Immature natural killer cell (primary cell): ENCODE measurements at regions not wholly inside any gene's neighbourhood (a gene's known extent, or its start where the extent isn't known, plus 50 kb on each side); places are given as distances from the start of the nearest gene placed in this dataset.

ENCODE experiments used
- DNase-seq, 3 donors: peaks; one replicate each; pipeline ENCODE4 v3.0.0; 2022; ENCODE audit warnings: mixed read lengths in 1 of 3
- H3K27ac Mint-ChIP-seq, 6 donors: one replicate each; pipeline ENCODE4 v1.8.0; 2020; ENCODE audit warnings: mixed read lengths in 6 of 6, mild to moderate bottlenecking in 5 of 6, inconsistent platforms in 4 of 6, moderate library complexity in 3 of 6
- H3K27me3 Mint-ChIP-seq, 3 donors: one replicate each; pipeline ENCODE4 v1.8.0; 2020 to 2021; ENCODE audit warnings: low read depth in 3 of 3, mild to moderate bottlenecking in 3 of 3, mixed read lengths in 3 of 3, moderate library complexity in 3 of 3, inconsistent platforms in 1 of 3
- H3K36me3 Mint-ChIP-seq, 3 donors: one replicate each; pipeline ENCODE4 v1.8.0; 2020; ENCODE audit warnings: mixed read lengths in 3 of 3, inconsistent platforms in 2 of 3, mild to moderate bottlenecking in 2 of 3
- H3K4me1 Mint-ChIP-seq, 2 donors: one replicate each; pipeline ENCODE4 v1.8.0; 2020; ENCODE audit warnings: inconsistent platforms in 2 of 2, mild to moderate bottlenecking in 2 of 2, mixed read lengths in 2 of 2, moderate library complexity in 1 of 2
- H3K4me3 Mint-ChIP-seq, 5 donors: one replicate each; pipeline ENCODE4 v1.8.0; 2020; ENCODE audit warnings: mild to moderate bottlenecking in 5 of 5, mixed read lengths in 5 of 5, inconsistent platforms in 3 of 5, moderate library complexity in 3 of 5
- H3K9me3 Mint-ChIP-seq, 6 donors: one replicate each; pipeline ENCODE4 v1.8.0; 2020; ENCODE audit warnings: mild to moderate bottlenecking in 6 of 6, mixed read lengths in 6 of 6, inconsistent platforms in 4 of 6, moderate library complexity in 3 of 6

- peaks cover 0 to 4% (median 0%) of the 10 kb centered on the region in 3 donors for H3K27me3 Mint-ChIP-seq
- peak in 2 of 3 donors; percentile 1 to 12 for DNase-seq
- no peak overlapping the region for H3K27ac Mint-ChIP-seq
- H3K4me1 Mint-ChIP-seq = peaks cover 0 to 13% of the 10 kb centered on the region in 2 donors
- H3K36me3 Mint-ChIP-seq = peaks cover 0 to 3% (median 0%) of the 10 kb centered on the region in 3 donors
- no peak overlapping the region for H3K4me3 Mint-ChIP-seq
- peaks cover 0 to 13% (median 0%) of the 10 kb centered on the region in 6 donors for H3K9me3 Mint-ChIP-seq
These were observed 425.8 kb downstream of the ARAP2 start for GRCh38 chr4:35818520-35818919.

GRCh38 chr4:35820003-35820402 lies 424.3 kb downstream of the ARAP2 start:
- Mint-ChIP-seq H3K27ac (no peak overlapping the region), H3K4me3 (no peak overlapping the region), H3K27me3 (peaks cover 0 to 4% (median 2%) of the 10 kb centered on the region in 3 donors), H3K4me1 (peaks cover 0 to 13% of the 10 kb centered on the region in 2 donors), H3K36me3 (peaks cover 0 to 3% (median 0%) of the 10 kb centered on the region in 3 donors), H3K9me3 (peaks cover 0 to 11% (median 0%) of the 10 kb centered on the region in 6 donors)
- DNase-seq = no peak

DNA sequence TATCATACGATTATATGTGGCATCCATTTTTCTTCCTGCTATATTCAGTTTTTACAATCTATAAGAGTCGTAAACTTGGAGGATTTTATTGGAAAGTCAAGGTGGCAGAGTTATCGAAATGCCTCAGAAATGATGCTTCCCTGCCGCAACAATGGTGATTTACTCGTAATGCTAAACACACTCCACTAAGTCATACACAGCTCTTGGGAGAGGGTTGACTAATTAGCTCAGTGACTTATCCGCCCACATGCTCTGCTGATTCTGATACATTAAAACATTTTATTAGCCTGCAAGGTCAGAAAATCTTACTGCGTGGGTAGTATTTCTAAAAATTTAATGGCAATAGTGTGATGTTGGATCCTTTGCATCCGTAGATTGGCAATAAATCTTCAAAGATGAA lies 420.1 kb downstream of the ARAP2 start:
- Mint-ChIP-seq H3K4me1 (peaks cover 0 to under 1% of the 10 kb centered on the region in 2 donors), H3K27ac (no peak overlapping the region), H3K36me3 (peaks cover 0 to 3% (median 0%) of the 10 kb centered on the region in 3 donors), H3K27me3 (peaks cover 0 to 5% (median 2%) of the 10 kb centered on the region in 3 donors), H3K4me3 (no peak overlapping the region), H3K9me3 (peaks cover 0 to 8% (median 0%) of the 10 kb centered on the region in 6 donors)
- DNase-seq = no peak

DNA sequence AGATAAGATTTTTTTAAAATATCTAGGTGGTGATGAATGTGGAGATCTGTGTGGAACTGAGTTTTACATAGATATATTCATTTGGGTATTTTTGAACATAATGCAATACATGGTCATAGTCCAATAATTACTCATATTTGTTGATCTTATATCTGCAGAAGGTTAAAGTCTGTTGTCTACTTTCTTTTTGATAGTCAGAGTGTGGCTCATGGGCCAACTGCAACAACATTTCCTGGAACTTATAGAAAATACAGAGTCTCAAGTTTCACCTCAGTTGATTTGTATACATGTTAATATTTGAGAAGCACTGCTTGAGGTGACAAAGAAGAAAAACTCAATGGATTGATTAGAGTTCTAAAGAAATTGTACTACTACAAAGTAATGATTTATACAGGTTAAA lies 408.4 kb downstream of the ARAP2 start:
- Mint-ChIP-seq H3K27me3 (peaks cover 0 to 3% (median 0%) of the 10 kb centered on the region in 3 donors), H3K36me3 (no peaks in the 10 kb centered on the region), H3K27ac (no peak overlapping the region), H3K9me3 (peaks cover 0 to 10% (median 2%) of the 10 kb centered on the region in 6 donors), H3K4me3 (no peak overlapping the region), H3K4me1 (no peaks in the 10 kb centered on the region)
- DNase-seq = no peak

GRCh38 chr4:35836596-35836995 lies 407.7 kb downstream of the ARAP2 start:
- no peak overlapping the region for H3K27ac Mint-ChIP-seq
- H3K4me3 Mint-ChIP-seq = no peak overlapping the region
- H3K36me3 Mint-ChIP-seq = no peaks in the 10 kb centered on the region

DNA sequence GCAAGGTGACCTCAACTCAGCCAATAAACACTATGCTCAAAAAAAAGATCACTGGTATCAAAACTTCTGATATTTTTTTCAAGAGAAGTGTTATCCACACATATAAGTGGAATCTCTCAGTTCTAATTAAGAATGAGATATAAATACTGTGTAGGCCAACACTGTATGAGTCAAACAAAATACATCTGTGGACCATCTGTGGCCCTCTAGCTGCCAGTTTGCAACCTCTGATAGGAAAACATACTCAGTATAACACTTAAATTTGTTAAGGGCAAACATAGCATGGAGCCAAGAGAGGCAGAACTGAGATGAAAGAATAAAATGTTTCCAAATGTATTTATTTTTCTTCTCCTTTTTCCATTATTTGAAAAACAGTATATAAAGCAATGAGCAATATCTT lies 377.3 kb downstream of the ARAP2 start:
- Mint-ChIP-seq H3K4me3 (no peak overlapping the region), H3K4me1 (peaks cover under 1 to 2% of the 10 kb centered on the region in 2 donors), H3K36me3 (no peaks in the 10 kb centered on the region), H3K27ac (no peak overlapping the region), H3K27me3 (peaks cover 0 to 2% (median 0%) of the 10 kb centered on the region in 3 donors), H3K9me3 (peaks cover 0 to 5% (median under 1%) of the 10 kb centered on the region in 6 donors)
- DNase-seq = no peak

More at GRCh38 chr4:35836596-35836995, 407.7 kb downstream of the ARAP2 start:
- Mint-ChIP-seq H3K9me3 (peaks cover 0 to 9% (median 2%) of the 10 kb centered on the region in 6 donors), H3K27me3 (peaks cover 0 to 3% (median 0%) of the 10 kb centered on the region in 3 donors), H3K4me1 (no peaks in the 10 kb centered on the region)
- no peak for DNase-seq

DNA sequence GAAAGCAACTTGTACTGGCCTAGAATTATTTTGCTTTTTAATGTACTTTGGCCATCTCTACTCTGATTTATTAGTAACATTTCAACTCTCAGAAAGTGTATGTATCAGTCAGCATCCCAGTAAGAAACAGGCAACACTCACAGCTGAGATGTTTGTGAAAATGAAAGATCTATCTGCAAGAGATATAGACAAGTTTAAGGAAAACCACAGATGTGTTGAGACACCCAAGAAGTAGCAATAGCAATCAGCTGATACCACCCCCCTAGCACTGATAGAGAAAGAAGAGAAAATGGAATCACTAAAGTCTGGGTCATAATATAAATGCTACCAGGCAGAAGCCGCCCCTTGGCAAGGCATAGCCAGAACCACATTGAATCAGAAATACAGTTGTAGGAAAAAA lies 372.0 kb downstream of the ARAP2 start:
- peak overlapping the region in 4 of 5 donors; percentile 12 to 69 (median 53) for H3K4me3 Mint-ChIP-seq
- H3K27ac Mint-ChIP-seq = peak overlapping the region in 5 of 6 donors; percentile 43 to 84 (median 50)
- DNase-seq = peak in 1 of 3 donors; percentile 3
- H3K27me3 Mint-ChIP-seq = peaks cover 0 to 3% (median 2%) of the 10 kb centered on the region in 3 donors
- H3K36me3 Mint-ChIP-seq = no peaks in the 10 kb centered on the region
- peaks cover 0 to 3% (median under 1%) of the 10 kb centered on the region in 6 donors for H3K9me3 Mint-ChIP-seq
- H3K4me1 Mint-ChIP-seq = peaks cover 7 to 22% of the 10 kb centered on the region in 2 donors

DNA sequence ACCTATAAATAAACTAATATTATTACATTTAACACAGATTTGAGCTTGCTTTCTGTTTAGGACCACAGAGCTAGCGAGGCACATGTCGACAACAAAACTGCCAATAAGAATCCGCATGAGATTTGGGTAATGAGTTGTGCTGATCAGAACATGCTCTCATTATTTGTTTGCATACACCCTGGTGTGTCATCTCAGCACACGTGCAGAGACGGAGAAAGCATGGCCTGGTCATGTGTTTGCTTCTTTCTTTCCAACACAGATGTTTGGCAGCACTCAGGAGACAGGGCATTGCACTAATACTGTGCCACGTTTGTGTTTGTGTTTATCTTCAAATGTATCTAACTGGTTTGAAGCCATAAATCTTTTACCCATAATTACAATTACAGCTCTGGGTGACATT lies 364.8 kb downstream of the ARAP2 start:
- Mint-ChIP-seq H3K4me1 (peaks cover 0 to 2% of the 10 kb centered on the region in 2 donors), H3K27me3 (peaks cover 0 to 8% (median 2%) of the 10 kb centered on the region in 3 donors), H3K9me3 (peaks cover 0 to 2% (median 0%) of the 10 kb centered on the region in 6 donors), H3K4me3 (no peak overlapping the region), H3K36me3 (no peaks in the 10 kb centered on the region), H3K27ac (no peak overlapping the region)
- no peak for DNase-seq

DNA sequence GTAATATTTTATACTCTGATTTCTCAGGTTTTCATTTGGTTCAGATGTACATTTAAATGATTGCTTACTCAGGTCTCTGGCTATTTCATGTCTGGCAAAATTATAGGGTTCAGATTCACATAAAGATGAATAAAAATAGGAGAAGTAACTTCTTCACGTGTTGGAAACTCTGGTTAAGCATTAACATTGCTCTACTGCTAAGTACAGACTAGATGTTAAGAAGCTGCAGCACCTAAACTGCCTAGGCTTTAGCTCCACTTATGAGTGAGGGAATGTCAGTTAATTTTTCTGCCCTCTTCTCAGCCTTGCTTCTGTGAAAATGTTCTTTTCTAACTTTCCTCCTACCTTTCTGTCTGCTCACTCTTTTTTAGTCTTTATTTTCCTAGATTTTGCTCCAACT lies 361.2 kb downstream of the ARAP2 start:
- Mint-ChIP-seq H3K27me3 (peaks cover 0 to 11% (median 4%) of the 10 kb centered on the region in 3 donors), H3K9me3 (peaks cover 0 to 2% (median 0%) of the 10 kb centered on the region in 6 donors), H3K4me1 (no peaks in the 10 kb centered on the region), H3K36me3 (peaks cover 0 to 4% (median 0%) of the 10 kb centered on the region in 3 donors), H3K4me3 (no peak overlapping the region), H3K27ac (no peak overlapping the region)
- DNase-seq = no peak

DNA sequence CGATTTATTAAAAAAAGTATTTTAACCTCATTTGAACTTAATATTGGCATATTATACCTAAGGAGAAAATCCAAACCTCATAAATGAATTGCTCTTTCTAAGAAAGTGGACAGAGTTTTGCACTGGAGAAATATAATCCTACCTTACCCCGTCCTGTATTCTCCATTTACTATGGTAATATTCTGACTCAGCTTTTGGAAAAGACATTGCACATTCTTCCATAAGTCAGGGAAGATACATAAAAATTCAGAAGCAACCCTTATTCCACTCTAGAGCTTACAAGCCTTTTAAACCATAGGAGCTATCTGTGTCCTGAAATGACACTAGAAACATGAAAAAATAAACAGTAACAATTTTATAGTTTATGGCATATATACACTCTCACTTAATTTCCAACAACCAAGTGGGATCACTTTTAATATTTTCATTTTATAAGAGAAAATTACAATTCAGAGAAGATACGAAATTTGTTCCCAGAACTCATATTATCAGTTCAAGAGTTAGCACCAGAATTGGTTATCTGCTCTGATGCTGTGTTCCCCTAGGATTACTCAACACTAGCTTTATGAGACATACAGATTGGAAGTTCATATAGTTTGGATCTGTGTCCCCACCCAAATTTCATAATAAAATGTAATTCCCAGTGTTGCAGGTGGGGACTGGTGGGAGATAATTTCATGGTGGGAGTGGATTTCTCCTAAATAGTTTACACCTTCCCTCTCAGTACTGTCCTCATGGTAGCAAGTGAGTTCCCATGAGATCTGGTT lies 359.4 kb downstream of the ARAP2 start:
- no peak for DNase-seq
- Mint-ChIP-seq H3K36me3 (peaks cover 0 to 4% (median 0%) of the 10 kb centered on the region in 3 donors), H3K9me3 (peaks cover 0 to 2% (median 0%) of the 10 kb centered on the region in 6 donors), H3K4me3 (no peak overlapping the region), H3K27ac (no peak overlapping the region), H3K27me3 (peaks cover 0 to 11% (median 4%) of the 10 kb centered on the region in 3 donors), H3K4me1 (no peaks in the 10 kb centered on the region)

GRCh38 chr4:35897808-35898207 lies 346.5 kb downstream of the ARAP2 start:
- Mint-ChIP-seq H3K27me3 (peaks cover 0 to 6% (median 4%) of the 10 kb centered on the region in 3 donors), H3K4me1 (no peaks in the 10 kb centered on the region), H3K9me3 (peaks cover 0 to 5% (median 0%) of the 10 kb centered on the region in 6 donors), H3K4me3 (no peak overlapping the region), H3K36me3 (no peaks in the 10 kb centered on the region), H3K27ac (no peak overlapping the region)
- no peak for DNase-seq

DNA sequence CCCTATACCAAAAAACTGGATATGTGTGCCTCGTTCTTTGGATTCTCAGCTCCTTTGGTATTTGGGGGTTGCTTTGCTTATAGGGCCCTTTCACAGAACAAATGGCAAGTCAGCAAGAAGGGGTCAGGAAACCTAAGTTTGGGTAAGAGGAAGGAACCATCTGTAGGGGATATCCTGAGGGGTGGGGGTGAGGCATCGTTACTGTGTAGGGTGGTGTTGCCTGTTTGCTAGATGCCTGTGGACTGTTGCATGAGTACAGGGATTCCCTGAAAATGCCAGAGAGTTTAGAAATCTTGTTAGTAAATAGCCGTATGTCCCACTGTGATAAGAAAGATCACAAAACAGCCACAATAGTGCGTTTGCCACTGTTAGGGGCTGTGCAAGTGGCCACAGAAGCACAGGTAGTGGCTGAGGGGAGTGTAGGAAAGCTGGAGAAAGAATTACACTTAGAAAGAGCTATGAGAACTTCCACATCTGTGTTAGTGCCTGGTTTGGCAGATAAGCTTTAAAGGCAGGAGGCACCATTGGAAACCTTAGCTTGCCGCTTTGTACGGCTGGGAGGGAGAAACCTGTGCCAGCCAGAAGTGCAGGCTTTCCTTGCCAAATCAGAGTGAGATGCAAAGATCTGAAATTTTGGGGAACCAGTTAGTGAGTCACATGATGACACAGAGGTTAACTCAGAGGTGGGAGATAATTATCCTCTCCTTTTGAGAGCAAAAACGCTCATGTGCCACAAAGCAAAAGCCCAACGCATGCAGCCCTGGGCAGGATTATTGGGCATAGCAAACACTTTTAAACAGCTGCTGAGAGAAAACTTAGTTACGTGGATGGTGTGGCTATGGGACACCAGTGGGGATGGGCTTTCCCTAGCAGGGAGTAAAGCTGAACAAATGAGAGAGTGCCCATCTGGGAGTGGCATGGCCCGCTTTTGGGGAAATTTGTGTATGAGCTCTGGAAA lies 343.7 kb downstream of the ARAP2 start:
- H3K27me3 Mint-ChIP-seq = peaks cover 2 to 4% (median 4%) of the 10 kb centered on the region in 3 donors
- no peaks in the 10 kb centered on the region for H3K9me3 Mint-ChIP-seq
- no peak overlapping the region for H3K27ac Mint-ChIP-seq
- no peaks in the 10 kb centered on the region for H3K4me1 Mint-ChIP-seq
- DNase-seq = no peak
- no peak overlapping the region for H3K4me3 Mint-ChIP-seq
- H3K36me3 Mint-ChIP-seq = no peaks in the 10 kb centered on the region

- peaks cover 0 to 2% (median 0%) of the 10 kb centered on the region in 6 donors for H3K9me3 Mint-ChIP-seq
- peak overlapping the region in 1 of 6 donors; percentile 0 for H3K27ac Mint-ChIP-seq
- H3K27me3 Mint-ChIP-seq = peaks cover 0 to 6% (median 2%) of the 10 kb centered on the region in 3 donors
These were observed 332.1 kb downstream of the ARAP2 start for GRCh38 chr4:35912174-35912573.

More at GRCh38 chr4:35912174-35912573, 332.1 kb downstream of the ARAP2 start:
- Mint-ChIP-seq H3K4me1 (peaks cover 9 to 16% of the 10 kb centered on the region in 2 donors), H3K36me3 (no peaks in the 10 kb centered on the region), H3K4me3 (peak overlapping the region in 1 of 5 donors; percentile 2)
- no peak for DNase-seq
